ENCODE measurements at regions not wholly inside any gene's neighbourhood (a gene's known extent, or its start where the extent isn't known, plus 50 kb on each side); places are given as distances from the start of the nearest gene placed in this dataset.

DNA sequence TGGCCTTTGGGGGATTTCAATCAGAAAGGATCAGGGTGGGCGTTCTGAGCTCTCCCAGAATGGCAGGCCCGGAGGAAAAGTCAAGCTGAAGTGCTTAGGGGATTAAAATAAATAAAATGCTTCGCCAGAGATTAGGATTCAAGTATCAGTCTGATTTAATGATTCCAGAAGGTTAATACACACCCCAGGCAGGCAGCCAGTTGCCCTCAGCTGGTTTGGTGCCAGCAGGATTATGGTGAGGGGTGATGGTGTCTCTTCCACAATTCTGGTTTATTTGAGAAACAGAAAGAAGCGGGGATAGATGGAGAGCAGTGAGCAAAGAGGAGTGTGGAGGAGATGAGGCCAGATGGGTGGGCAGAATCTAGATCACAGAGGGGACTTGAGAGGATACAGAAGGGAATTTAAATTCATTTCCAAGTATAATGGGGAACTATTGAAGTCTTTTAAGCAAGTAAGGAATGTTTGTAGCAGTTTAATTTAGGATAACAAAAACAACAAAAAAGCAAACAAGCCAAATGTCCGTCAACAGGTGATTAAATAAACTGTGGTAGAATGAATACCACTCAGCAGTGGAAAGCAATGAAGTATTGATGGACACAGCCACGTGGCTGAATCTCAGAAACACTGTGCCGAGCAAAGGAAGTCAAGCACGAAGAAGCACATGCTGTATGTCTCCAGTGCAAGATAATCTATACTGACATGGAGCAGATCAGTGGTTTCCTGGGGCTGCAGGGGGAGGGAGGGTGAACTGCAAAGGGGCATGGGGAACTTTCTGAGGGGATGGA, 297.7 kb downstream of the MSX2 start:
- DNase-seq = no peak

- no peak for DNase-seq
Observed at GRCh38 chr5:175021321-175021720, 296.9 kb downstream of the MSX2 start.

- no peak for DNase-seq
Observed at GRCh38 chr5:175015028-175015685, 290.8 kb downstream of the MSX2 start.

DNA sequence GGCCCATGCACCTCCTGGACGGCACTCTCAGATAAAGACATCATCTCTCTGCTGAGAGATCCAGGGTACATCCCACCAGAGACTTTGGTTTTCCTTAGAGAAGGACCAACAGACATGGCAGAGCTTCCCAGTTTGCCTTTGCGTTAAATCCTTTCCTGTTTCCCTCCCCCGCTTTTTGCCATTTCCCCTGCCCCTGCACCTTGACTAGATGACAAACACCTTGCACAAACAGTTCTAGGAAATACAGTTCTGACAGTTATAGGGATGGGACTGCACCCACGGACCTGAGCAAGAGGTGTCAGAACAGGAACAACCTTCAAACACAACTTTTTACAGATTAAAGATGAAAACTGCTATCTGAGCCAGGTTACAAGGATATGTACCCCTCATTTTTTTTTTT, 288.9 kb downstream of the MSX2 start:
- no peak for DNase-seq

- DNase-seq = no peak
Observed at GRCh38 chr5:175012267-175012666, 287.9 kb downstream of the MSX2 start.

GRCh38 chr5:175003531-175003930, 279.1 kb downstream of the MSX2 start:
- DNase-seq = no peak

DNA sequence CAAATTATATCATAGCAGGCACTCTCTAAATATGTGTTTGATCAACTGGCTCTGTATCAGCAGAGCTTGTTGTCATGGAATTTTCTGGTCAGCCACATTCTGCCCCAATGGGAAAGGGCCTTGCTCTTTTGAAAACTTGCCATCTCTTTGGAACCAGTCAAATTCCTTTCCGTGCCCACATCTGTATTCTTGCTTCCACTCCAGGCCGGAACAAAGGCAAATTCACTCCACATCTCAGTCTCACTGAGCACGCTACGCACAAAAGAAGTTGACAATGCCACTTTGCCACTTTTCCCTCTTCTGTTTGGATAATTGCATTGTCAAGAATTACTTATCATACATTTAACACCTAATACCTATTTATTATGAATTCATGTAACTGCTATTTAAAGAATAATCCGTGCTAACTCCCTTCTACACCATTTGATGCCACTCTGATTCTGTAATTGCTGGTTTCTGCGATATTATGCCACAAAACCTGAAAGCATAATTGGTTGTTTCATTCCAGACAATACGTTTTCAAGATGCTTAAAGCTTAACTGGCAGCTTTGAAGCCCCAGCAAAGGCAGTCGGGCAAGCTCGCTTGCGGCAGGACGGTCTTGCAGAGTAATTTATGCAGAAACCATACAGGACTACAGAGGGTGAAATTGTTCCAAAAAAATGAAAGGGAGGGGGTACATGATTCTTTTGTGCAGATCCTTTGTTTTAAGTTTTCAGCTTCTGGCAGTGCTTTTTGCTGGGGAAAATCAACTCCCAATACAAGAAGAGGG, 277.7 kb downstream of the MSX2 start:
- DNase-seq = no peak

- DNase-seq = no peak
Observed at GRCh38 chr5:175001311-175001710, 276.9 kb downstream of the MSX2 start.

DNA sequence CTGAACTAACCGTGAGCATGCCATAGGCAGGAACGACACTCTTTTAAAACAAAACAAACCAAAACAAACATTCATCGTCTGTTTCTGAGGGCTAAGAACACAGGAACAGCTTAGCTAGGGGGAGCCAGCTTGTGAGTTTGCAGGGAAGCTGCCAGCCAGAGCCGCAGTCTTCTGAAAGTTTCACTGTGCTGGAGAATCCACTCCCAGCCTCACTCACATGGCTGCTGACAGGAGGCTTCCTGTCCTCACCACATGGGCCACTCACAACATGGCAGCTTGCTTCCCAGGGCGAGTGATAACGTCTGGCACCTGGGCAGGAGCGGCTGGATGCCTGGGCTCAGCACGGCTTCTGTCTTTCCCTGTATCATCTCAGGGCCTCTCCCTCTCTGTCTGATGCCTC, 275.2 kb downstream of the MSX2 start:
- no peak for DNase-seq

GRCh38 chr5:174998131-174998730, 273.8 kb downstream of the MSX2 start:
- DNase-seq = no peak

- DNase-seq = no peak
Observed at GRCh38 chr5:174997688-174998087, 273.3 kb downstream of the MSX2 start.

DNA sequence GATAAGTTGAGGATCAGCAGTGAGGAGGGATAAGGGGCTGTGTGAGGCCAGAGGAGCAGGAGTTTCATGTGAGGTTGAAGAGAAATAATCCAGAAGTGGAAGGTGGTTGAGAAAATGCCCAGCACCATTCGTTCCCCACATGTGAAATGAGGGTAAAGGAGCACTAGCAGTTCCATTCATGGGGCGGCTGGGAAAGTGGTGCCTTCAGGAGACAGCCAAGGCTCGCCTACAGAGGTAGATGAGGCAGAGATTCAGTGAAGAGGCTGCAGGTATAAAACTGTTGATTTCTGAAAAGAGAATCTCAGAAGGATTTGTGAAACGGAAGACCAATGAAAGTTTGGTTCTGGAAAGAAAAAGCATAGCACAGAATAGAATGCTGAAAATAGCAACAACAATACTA, 272.6 kb downstream of the MSX2 start:
- no peak for DNase-seq

- DNase-seq = no peak
Observed at GRCh38 chr5:174995827-174996226, 271.4 kb downstream of the MSX2 start.

DNA sequence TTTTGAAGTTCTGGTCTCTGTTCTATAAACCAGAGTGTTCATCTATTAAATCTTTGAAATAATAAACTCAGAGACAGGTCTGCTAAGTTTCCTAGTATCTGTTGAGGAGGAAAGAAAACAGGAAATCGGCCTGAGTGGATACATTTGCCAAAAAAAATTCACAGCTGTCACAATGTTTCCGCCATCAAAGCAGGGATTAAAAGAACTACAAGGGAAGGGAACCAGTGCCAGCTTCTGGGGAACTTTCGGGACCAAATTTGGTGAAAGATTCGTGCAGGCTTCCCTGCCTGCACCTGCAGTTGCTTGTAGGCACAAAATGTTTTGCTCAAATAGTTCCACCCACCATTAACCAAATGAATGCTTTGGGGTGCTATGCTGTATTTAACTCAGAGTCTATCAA, 267.5 kb downstream of the MSX2 start:
- no peak for DNase-seq

GRCh38 chr5:174990909-174991308, 266.5 kb downstream of the MSX2 start:
- DNase-seq = no peak

DNA sequence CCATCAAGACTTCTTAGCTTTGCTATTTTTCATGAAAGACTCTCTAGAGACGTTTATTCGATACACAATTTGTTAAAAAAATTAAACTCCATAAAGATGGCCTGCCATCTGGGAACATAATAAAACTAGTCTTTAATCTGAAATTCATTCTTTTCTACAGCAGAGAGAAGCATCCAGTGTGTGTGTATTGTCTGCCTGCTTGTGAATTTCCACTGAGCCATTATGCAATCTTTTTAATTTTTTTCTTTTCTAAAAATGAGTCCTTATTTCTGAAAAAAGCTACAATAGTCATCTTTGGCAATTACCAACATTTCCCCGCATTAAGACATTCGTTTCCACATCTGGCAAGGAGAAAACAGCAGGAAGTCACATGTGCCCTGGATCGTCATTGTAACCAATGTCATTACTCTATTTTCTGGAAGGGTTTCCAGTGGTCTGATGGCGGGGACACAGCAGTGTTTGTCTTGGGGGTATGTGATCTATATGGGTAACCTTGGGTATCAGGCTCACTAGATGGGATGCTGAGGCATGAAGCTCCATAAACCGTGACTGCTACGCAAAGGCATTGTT, 263.1 kb downstream of the MSX2 start:
- no peak for DNase-seq

GRCh38 chr5:174984863-174985262, 260.5 kb downstream of the MSX2 start:
- no peak for DNase-seq

- no peak for DNase-seq
Observed at GRCh38 chr5:174982485-174982884, 258.1 kb downstream of the MSX2 start.

DNA sequence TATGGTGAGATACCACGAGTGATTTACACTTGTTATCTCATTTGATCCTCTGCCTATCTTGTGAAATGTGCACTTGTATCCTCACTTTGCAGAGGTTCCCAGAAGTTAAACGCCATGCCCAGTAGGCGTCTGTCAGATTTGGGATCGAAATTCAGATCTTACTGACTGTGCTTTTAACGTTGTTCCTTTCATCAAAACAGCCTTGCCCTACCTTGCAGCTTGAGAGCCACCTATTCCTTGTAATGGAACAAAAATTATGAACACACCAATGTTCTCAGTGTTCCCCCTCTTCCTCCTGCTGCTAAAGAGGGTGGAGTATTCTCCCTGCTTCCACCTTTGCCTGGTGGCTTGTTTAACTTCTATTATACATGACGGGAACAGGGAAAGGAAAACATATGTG, 257.0 kb downstream of the MSX2 start:
- no peak for DNase-seq

DNA sequence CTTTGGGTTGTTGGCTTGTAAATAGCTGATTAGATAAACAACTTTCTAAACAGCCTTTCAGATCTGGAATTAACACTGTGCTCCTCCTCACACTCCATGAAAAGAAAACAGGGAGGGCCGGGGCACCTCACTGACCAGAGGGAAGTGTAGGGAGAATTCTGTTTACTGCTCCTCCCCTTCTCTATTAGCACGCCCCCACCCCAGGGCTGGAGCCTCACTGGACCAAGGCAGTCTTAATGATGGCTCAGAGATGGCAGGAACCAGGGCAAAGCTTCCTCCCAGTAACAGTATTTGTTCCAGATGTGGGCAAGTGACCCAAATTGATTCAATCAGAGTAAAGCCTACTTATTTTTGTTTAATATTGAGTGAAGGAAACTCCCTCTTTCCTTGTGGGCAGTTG, 256.6 kb downstream of the MSX2 start:
- DNase-seq = no peak

- DNase-seq = no peak
Observed at GRCh38 chr5:174972291-174972690, 247.9 kb downstream of the MSX2 start.

GRCh38 chr5:174971210-174971609, 246.8 kb downstream of the MSX2 start:
- no peak for DNase-seq

GRCh38 chr5:174970502-174970901, 246.1 kb downstream of the MSX2 start:
- no peak for DNase-seq
